GM21717 (cell line): ENCODE measurements at regions not wholly inside any gene's neighbourhood (a gene's known extent, or its start where the extent isn't known, plus 50 kb on each side); places are given as distances from the start of the nearest gene placed in this dataset.

Experiments
- ATAC-seq: cut with Tn5 transposase; IDR thresholded peaks from one replicate; pipeline ENCODE4 v1.9.1; 2021; ENCODE audit warnings: mild to moderate bottlenecking, moderate library complexity; ENCODE audit not compliant: unreplicated experiment

GRCh38 chr12:89020689-89021088, 331.6 kb downstream of the DUSP6 start:
- ATAC-seq = no peak

- ATAC-seq = no peak
Measured at GRCh38 chr12:89020121-89020480, 332.2 kb downstream of the DUSP6 start.

- ATAC-seq = peak; percentile 98
Measured at GRCh38 chr12:89019439-89020120, 332.7 kb downstream of the DUSP6 start.

- ATAC-seq = peak; percentile 54
Measured at GRCh38 chr12:89016970-89017778, 335.1 kb downstream of the DUSP6 start.

GRCh38 chr12:89015419-89015818, 336.9 kb downstream of the DUSP6 start:
- ATAC-seq = no peak

- ATAC-seq = no peak
Measured at GRCh38 chr12:88998421-88998820, 353.9 kb downstream of the DUSP6 start.

GRCh38 chr12:88996200-88996788, 356.0 kb downstream of the DUSP6 start:
- ATAC-seq = no peak

GRCh38 chr12:88994971-88995370, 357.3 kb downstream of the DUSP6 start:
- no peak for ATAC-seq

- ATAC-seq = no peak
Measured at GRCh38 chr12:88994537-88994936, 357.8 kb downstream of the DUSP6 start.

GRCh38 chr12:88993651-88994050, 358.6 kb downstream of the DUSP6 start:
- ATAC-seq = no peak

GRCh38 chr12:88986056-88986455, 366.2 kb downstream of the DUSP6 start:
- ATAC-seq = no peak

GRCh38 chr12:88985631-88986030, 366.7 kb downstream of the DUSP6 start:
- no peak for ATAC-seq

- ATAC-seq = no peak
Measured at GRCh38 chr12:88985011-88985410, 367.3 kb downstream of the DUSP6 start.

- no peak for ATAC-seq
Measured at GRCh38 chr12:88982694-88983093, 369.6 kb downstream of the DUSP6 start.

- no peak for ATAC-seq
Measured at GRCh38 chr12:88977115-88977514, 375.2 kb downstream of the DUSP6 start.

- no peak for ATAC-seq
Measured at GRCh38 chr12:88973998-88974397, 378.3 kb downstream of the DUSP6 start.

- ATAC-seq = no peak
Measured at GRCh38 chr12:88970740-88971139, 381.6 kb downstream of the DUSP6 start.

- ATAC-seq = no peak
Measured at GRCh38 chr12:88969127-88969526, 383.2 kb downstream of the DUSP6 start.

- ATAC-seq = no peak
Measured at GRCh38 chr12:88960213-88960878, 380.1 kb upstream of the KITLG start.

GRCh38 chr12:88958946-88959345, 378.7 kb upstream of the KITLG start:
- no peak for ATAC-seq

- no peak for ATAC-seq
Measured at GRCh38 chr12:88958153-88958552, 377.9 kb upstream of the KITLG start.

- no peak for ATAC-seq
Measured at GRCh38 chr12:88957358-88957757, 377.1 kb upstream of the KITLG start.
